ENCODE measurements at regions not wholly inside any gene's neighbourhood (a gene's known extent, or its start where the extent isn't known, plus 50 kb on each side); places are given as distances from the start of the nearest gene placed in this dataset.

GRCh38 chr1:97989094-97989680 lies 68.4 kb upstream of the DPYD start:
- Mint-ChIP-seq H3K36me3 (ENCODE audit: low read depth) (no peaks in the 10 kb centered on the region), H3K27ac (no peak overlapping the region), H3K4me1 (ENCODE audit: low read depth) (peaks cover 20% of the 10 kb centered on the region), H3K4me3 (ENCODE audit: low read depth) (no peak overlapping the region), H3K9me3 (no peaks in the 10 kb centered on the region), H3K27me3 (ENCODE audit: low read depth) (peaks cover 22% of the 10 kb centered on the region)
- intact Hi-C loops (cut with micrococcal nuclease), result loop anchor here (5.0 kb wide), 2 partner anchors 37 to 58 kb away; no protein-coding TSS in a partner anchor
- DNase-seq (ENCODE audit: low spot score), result no peak

- Mint-ChIP-seq H3K27me3 (ENCODE audit: low read depth) (peaks cover 22% of the 10 kb centered on the region), H3K36me3 (ENCODE audit: low read depth) (no peaks in the 10 kb centered on the region), H3K4me3 (ENCODE audit: low read depth) (no peak overlapping the region), H3K9me3 (no peaks in the 10 kb centered on the region), H3K27ac (no peak overlapping the region), H3K4me1 (ENCODE audit: low read depth) (peaks cover 20% of the 10 kb centered on the region)
- intact Hi-C loops (cut with micrococcal nuclease), result loop anchor here (5.0 kb wide), 2 partner anchors 34 to 61 kb away; no protein-coding TSS in a partner anchor
- no peak for DNase-seq (ENCODE audit: low spot score)
Measured at GRCh38 chr1:97986041-97987005, 65.5 kb upstream of the DPYD start.

- H3K9me3 Mint-ChIP-seq, result no peaks in the 10 kb centered on the region
- H3K27me3 Mint-ChIP-seq (ENCODE audit: low read depth), result peaks cover 17% of the 10 kb centered on the region
- DNase-seq (ENCODE audit: low spot score), result no peak
- peaks cover 14% of the 10 kb centered on the region for H3K4me1 Mint-ChIP-seq (ENCODE audit: low read depth)
- H3K27ac Mint-ChIP-seq, result no peak overlapping the region
- intact Hi-C loops (cut with micrococcal nuclease), result no loop called here
- H3K36me3 Mint-ChIP-seq (ENCODE audit: low read depth), result no peaks in the 10 kb centered on the region
- no peak overlapping the region for H3K4me3 Mint-ChIP-seq (ENCODE audit: low read depth)
Measured at GRCh38 chr1:97983126-97983525, 62.3 kb upstream of the DPYD start.

- intact Hi-C loops (cut with micrococcal nuclease), result no loop called here
- peaks cover under 1% of the 10 kb centered on the region for H3K4me1 Mint-ChIP-seq (ENCODE audit: low read depth)
- H3K36me3 Mint-ChIP-seq (ENCODE audit: low read depth), result no peaks in the 10 kb centered on the region
- no peak overlapping the region for H3K27ac Mint-ChIP-seq
- H3K9me3 Mint-ChIP-seq, result no peaks in the 10 kb centered on the region
- no peak overlapping the region for H3K4me3 Mint-ChIP-seq (ENCODE audit: low read depth)
- H3K27me3 Mint-ChIP-seq (ENCODE audit: low read depth), result peaks cover 29% of the 10 kb centered on the region
- DNase-seq (ENCODE audit: low spot score), result no peak
Measured at GRCh38 chr1:97980530-97980929, 59.7 kb upstream of the DPYD start.

GRCh38 chr1:97976801-97977200 lies 56.0 kb upstream of the DPYD start:
- Mint-ChIP-seq H3K9me3 (no peaks in the 10 kb centered on the region), H3K4me1 (ENCODE audit: low read depth) (no peaks in the 10 kb centered on the region), H3K27me3 (ENCODE audit: low read depth) (peaks cover 33% of the 10 kb centered on the region), H3K27ac (no peak overlapping the region), H3K4me3 (ENCODE audit: low read depth) (no peak overlapping the region), H3K36me3 (ENCODE audit: low read depth) (no peaks in the 10 kb centered on the region)
- no peak for DNase-seq (ENCODE audit: low spot score)
- intact Hi-C loops (cut with micrococcal nuclease), result no loop called here

All from activated T-helper 2 cell treated with anti-CD3 and anti-CD28 coated beads, Interferon-gamma antibody, Interleukin-2, Interleukin-4, amounts not matched to agents 10 μg/mL and 5 μg/mL and 100 μg/mL, durations not matched to agents 14 hours and 24 hours and 36 hours (primary cell).